ENCODE measurements at regions not wholly inside any gene's neighbourhood (a gene's known extent, or its start where the extent isn't known, plus 50 kb on each side); places are given as distances from the start of the nearest gene placed in this dataset.
"Not testable (repeated sequence)": the region's sequence is repeated elsewhere in the genome, so short reads cannot be mapped to it uniquely, and the experiment has no call there.

GRCh38 chr5:52632281-52632680 lies 155.4 kb upstream of the ITGA1 start:
- Histone ChIP-seq H3K4me3 (ENCODE audit: insufficient read depth, low read depth, low read length) (no peak overlapping the region), H3K36me3 (replicated peaks; ENCODE audit: control insufficient read depth, insufficient read depth, low read length) (no peaks in the 10 kb centered on the region), H3K27me3 (ENCODE audit: control insufficient read depth, insufficient read depth, low read length) (no peaks in the 10 kb centered on the region)
- DNase-seq, result no peak

DNA sequence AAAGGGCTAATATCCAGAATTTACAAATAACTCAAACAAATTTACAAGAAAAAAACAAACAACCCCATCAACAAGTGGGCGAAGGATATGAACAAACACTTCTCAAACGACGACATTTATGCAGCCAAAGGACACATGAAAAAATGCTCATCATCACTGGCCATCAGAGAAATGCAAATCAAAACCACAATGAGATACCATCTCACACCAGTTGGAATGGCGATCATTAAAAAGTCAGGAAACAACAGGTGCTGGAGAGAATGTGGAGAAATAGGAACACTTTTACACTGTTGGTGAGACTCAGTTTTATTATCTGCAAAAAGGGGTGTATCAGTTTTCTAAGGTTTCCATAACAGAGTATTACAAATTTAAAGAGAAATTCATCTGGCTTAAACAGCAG lies 153.5 kb upstream of the ITGA1 start:
- not testable (repeated sequence) for H3K4me3 ChIP-seq (ENCODE audit: insufficient read depth, low read depth, low read length); H3K27me3 ChIP-seq (ENCODE audit: control insufficient read depth, insufficient read depth, low read length); DNase-seq; H3K36me3 ChIP-seq (replicated peaks; ENCODE audit: control insufficient read depth, insufficient read depth, low read length)

GRCh38 chr5:52638732-52639131 lies 149.0 kb upstream of the ITGA1 start:
- H3K36me3 ChIP-seq (replicated peaks; ENCODE audit: control insufficient read depth, insufficient read depth, low read length), result no peaks in the 10 kb centered on the region
- H3K27me3 ChIP-seq (ENCODE audit: control insufficient read depth, insufficient read depth, low read length), result no peaks in the 10 kb centered on the region
- no peak overlapping the region for H3K4me3 ChIP-seq (ENCODE audit: insufficient read depth, low read depth, low read length)
- no peak for DNase-seq

- no peak overlapping the region for H3K4me3 ChIP-seq (ENCODE audit: insufficient read depth, low read depth, low read length)
- H3K27me3 ChIP-seq (ENCODE audit: control insufficient read depth, insufficient read depth, low read length), result no peaks in the 10 kb centered on the region
- no peak for DNase-seq
- no peaks in the 10 kb centered on the region for H3K36me3 ChIP-seq (replicated peaks; ENCODE audit: control insufficient read depth, insufficient read depth, low read length)
Observed at GRCh38 chr5:52648726-52649125, 139.0 kb upstream of the ITGA1 start.

DNA sequence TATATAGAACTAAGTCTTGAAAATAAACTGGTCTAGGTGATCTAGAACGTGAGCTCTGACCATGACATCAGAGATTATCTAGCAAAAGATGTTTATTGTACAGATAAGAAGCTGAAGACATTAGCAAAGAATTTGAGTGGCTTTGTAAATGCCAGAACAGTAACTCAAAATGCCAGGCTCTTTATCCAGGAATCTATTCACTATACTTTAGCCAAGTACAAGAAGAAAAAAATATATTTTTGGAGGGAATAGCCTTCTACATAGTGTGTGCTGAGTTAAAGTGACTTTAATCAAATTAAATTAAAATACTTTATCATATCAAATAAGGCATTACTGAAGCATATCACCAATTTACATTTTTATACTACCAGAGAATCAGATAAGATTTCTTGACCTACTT lies 132.6 kb upstream of the ITGA1 start:
- H3K36me3 ChIP-seq (replicated peaks; ENCODE audit: control insufficient read depth, insufficient read depth, low read length), result no peaks in the 10 kb centered on the region
- DNase-seq, result no peak
- no peaks in the 10 kb centered on the region for H3K27me3 ChIP-seq (ENCODE audit: control insufficient read depth, insufficient read depth, low read length)
- H3K4me3 ChIP-seq (ENCODE audit: insufficient read depth, low read depth, low read length), result no peak overlapping the region

DNA sequence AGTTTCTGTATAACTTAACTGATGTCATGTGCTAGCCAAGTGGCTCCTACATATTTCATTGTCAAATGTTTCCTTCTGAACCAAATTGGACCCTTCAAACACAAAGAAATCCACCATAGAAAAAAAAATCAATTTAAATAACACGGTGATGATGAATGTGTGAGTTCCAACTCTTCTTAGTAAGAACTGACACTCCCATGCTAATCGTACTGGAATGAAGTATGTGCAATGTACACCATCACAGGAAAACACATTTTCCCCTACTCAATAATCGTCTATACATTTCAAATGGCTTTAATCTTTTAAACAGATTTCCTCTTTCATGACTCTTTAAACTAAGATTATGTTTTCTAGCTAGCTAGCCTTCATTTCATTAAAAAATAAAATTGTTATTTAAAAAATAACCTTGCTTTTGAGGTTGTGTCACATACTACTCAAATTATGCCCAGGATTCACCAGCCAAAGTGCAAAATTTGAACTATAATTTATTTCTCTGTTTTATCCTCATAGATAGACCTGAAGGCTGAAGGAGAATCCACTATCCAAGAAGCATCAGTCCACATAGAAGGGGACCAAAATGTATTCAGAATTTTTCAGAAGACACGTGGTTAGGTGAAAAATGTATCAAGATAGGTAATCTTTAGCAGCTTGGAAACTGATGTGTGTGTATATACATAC lies 131.0 kb upstream of the ITGA1 start:
- no peak for DNase-seq
- Histone ChIP-seq H3K4me3 (ENCODE audit: insufficient read depth, low read depth, low read length) (no peak overlapping the region), H3K27me3 (ENCODE audit: control insufficient read depth, insufficient read depth, low read length) (no peaks in the 10 kb centered on the region), H3K36me3 (replicated peaks; ENCODE audit: control insufficient read depth, insufficient read depth, low read length) (no peaks in the 10 kb centered on the region)

DNA sequence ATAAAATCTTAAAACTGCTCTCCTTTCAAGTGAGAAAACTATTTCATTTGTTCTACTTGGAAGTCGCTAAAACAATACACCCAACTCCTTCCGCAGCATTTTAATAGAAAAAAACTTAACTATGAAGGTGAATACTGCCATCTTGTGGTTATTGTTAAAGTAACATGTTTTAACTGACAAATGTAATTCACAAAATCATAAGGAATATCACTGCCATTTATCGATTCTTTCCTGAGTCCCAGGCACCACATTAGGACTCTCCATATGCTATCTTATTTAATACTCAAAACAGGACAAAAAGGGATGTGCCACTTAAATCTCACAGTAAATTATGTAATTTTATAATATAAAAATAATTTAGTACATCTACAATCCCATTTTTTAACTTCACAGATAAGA lies 130.5 kb upstream of the ITGA1 start:
- peak; percentile 15 for DNase-seq
- Histone ChIP-seq H3K36me3 (replicated peaks; ENCODE audit: control insufficient read depth, insufficient read depth, low read length) (no peaks in the 10 kb centered on the region), H3K4me3 (ENCODE audit: insufficient read depth, low read depth, low read length) (no peak overlapping the region), H3K27me3 (ENCODE audit: control insufficient read depth, insufficient read depth, low read length) (no peaks in the 10 kb centered on the region)

GRCh38 chr5:52658246-52658645 lies 129.5 kb upstream of the ITGA1 start:
- Histone ChIP-seq H3K27me3 (ENCODE audit: control insufficient read depth, insufficient read depth, low read length) (no peaks in the 10 kb centered on the region), H3K4me3 (ENCODE audit: insufficient read depth, low read depth, low read length) (no peak overlapping the region), H3K36me3 (replicated peaks; ENCODE audit: control insufficient read depth, insufficient read depth, low read length) (no peaks in the 10 kb centered on the region)
- no peak for DNase-seq

DNA sequence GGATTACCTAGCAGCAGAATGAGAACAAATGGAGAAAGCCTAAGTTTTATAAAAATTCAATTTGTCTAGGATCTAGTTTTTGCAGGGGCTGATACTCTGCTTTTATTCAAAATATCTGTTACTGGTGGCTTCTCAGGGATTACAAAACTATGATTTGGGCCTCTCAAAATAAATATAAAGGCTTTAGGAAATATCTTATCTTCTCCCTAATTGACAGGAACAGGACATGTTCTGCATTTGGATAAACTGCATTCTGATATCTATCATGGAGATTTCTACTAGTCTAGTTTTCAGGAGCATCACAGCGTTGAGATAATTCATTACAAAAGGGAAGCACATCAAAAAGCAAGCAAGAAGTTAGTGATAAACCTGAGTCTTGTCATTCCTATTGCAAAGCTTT lies 127.1 kb upstream of the ITGA1 start:
- no peak for DNase-seq
- H3K4me3 ChIP-seq (ENCODE audit: insufficient read depth, low read depth, low read length), result no peak overlapping the region
- no peaks in the 10 kb centered on the region for H3K36me3 ChIP-seq (replicated peaks; ENCODE audit: control insufficient read depth, insufficient read depth, low read length)
- H3K27me3 ChIP-seq (ENCODE audit: control insufficient read depth, insufficient read depth, low read length), result no peaks in the 10 kb centered on the region

GRCh38 chr5:52661903-52662595 lies 125.7 kb upstream of the ITGA1 start:
- DNase-seq, result no peak
- Histone ChIP-seq H3K4me3 (ENCODE audit: insufficient read depth, low read depth, low read length) (no peak overlapping the region), H3K27me3 (ENCODE audit: control insufficient read depth, insufficient read depth, low read length) (no peaks in the 10 kb centered on the region), H3K36me3 (replicated peaks; ENCODE audit: control insufficient read depth, insufficient read depth, low read length) (no peaks in the 10 kb centered on the region)

DNA sequence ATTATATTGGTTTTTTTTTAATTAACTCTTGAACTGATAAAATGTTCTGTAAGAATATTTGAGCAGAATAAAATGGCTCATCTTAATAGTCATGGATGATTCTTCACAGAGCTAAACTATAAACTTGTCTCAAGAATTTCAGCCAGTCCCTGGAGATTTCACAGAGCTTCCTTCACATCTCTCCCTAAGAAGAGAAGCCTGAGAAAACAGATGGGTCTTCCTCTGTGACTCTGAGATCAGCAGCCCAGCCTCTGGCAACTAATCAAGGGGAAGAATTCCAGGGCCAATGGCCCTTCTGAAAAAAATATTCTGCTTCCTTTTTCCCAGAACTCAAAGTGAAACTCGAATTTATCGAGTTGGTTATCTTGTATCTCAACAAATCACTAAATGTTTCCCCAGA lies 122.2 kb upstream of the ITGA1 start:
- Histone ChIP-seq H3K27me3 (ENCODE audit: control insufficient read depth, insufficient read depth, low read length) (no peaks in the 10 kb centered on the region), H3K36me3 (replicated peaks; ENCODE audit: control insufficient read depth, insufficient read depth, low read length) (no peaks in the 10 kb centered on the region), H3K4me3 (ENCODE audit: insufficient read depth, low read depth, low read length) (no peak overlapping the region)
- no peak for DNase-seq

DNA sequence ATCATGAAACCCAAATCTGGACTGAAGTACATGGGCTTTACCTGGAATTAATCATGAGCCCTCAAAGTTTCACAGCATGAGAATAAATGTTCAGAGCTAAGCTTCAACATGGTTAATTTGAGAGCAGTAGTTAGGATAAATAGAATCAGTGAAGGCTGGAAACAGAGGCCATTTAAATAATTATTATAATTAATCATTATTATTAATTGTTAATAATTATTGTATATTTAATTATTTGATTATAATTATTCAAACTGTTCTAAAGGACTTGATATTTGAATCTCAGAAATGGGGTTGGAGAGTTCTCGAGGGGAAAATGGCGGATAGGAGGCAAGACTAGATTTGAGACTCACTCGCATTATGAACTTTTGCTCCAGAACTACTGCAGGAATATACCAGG lies 119.6 kb upstream of the ITGA1 start:
- no peak for DNase-seq
- no peaks in the 10 kb centered on the region for H3K36me3 ChIP-seq (replicated peaks; ENCODE audit: control insufficient read depth, insufficient read depth, low read length)
- no peaks in the 10 kb centered on the region for H3K27me3 ChIP-seq (ENCODE audit: control insufficient read depth, insufficient read depth, low read length)
- H3K4me3 ChIP-seq (ENCODE audit: insufficient read depth, low read depth, low read length), result no peak overlapping the region

DNA sequence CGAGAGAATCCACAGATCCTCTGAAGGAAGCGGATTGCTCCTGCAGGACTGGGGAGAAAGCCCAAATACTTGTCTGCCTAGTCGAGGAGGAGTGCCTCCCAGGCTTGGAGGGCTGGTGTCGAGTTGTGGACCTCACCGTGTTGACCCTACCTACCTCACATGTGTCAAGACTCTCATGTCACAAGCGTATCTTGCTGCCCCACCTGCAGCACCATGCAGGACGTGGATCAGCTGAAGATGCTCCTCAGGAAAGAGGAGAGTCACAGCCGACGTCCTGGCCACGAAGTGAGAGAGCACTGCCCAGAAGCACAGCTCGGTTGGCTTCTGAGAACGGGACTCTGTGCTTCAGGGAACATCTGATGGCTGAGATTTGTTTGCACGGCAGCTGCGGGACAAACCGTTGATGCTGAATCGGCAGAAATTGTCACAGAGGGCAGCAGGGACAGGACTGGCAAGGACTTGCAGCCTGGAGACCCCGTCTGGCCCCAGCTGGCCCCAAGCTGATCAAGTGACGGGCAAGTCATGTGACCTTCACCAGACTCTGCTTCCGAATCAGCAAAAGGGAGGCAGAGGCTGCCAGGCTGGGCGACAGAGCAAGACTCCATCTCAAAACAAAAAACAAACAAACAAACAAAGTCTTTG lies 119.1 kb upstream of the ITGA1 start:
- no peak for DNase-seq
- H3K27me3 ChIP-seq (ENCODE audit: control insufficient read depth, insufficient read depth, low read length), result no peaks in the 10 kb centered on the region

GRCh38 chr5:52672459-52672858 lies 115.3 kb upstream of the ITGA1 start:
- no peak overlapping the region for H3K4me3 ChIP-seq (ENCODE audit: insufficient read depth, low read depth, low read length)
- H3K36me3 ChIP-seq (replicated peaks; ENCODE audit: control insufficient read depth, insufficient read depth, low read length), result no peaks in the 10 kb centered on the region
- H3K27me3 ChIP-seq (ENCODE audit: control insufficient read depth, insufficient read depth, low read length), result no peaks in the 10 kb centered on the region
- no peak for DNase-seq

More for the DNA sequence above, 119.1 kb upstream of the ITGA1 start:
- Histone ChIP-seq H3K4me3 (ENCODE audit: insufficient read depth, low read depth, low read length) (no peak overlapping the region), H3K36me3 (replicated peaks; ENCODE audit: control insufficient read depth, insufficient read depth, low read length) (no peaks in the 10 kb centered on the region)

GRCh38 chr5:52673495-52673894 lies 114.2 kb upstream of the ITGA1 start:
- no peaks in the 10 kb centered on the region for H3K27me3 ChIP-seq (ENCODE audit: control insufficient read depth, insufficient read depth, low read length)
- H3K4me3 ChIP-seq (ENCODE audit: insufficient read depth, low read depth, low read length), result no peak overlapping the region
- no peaks in the 10 kb centered on the region for H3K36me3 ChIP-seq (replicated peaks; ENCODE audit: control insufficient read depth, insufficient read depth, low read length)
- no peak for DNase-seq
